Liver (tissue), 3 donors: ENCODE measurements at regions not wholly inside any gene's neighbourhood (a gene's known extent, or its start where the extent isn't known, plus 50 kb on each side); places are given as distances from the start of the nearest gene placed in this dataset.

Source experiments
- CTCF ChIP-seq: fragments of 150-350 bp; IDR thresholded peaks from 2 replicates; pipeline ENCODE4 v1.5.1; 2017; ENCODE audit warnings: improper control_type of control experiment, low read depth, low read length; ENCODE audit not compliant: missing input control
- EGR1 ChIP-seq, 2 donors: IDR thresholded peaks; 2 replicates each; pipeline ENCODE4 v1.6.1; 2016 to 2018; ENCODE audit warnings: antibody characterized with exemption in 2 of 2, low read depth in 2 of 2
- FOXA1 ChIP-seq: IDR thresholded peaks from 2 replicates; pipeline ENCODE4 v1.6.1; 2016; ENCODE audit warnings: antibody characterized with exemption
- FOXA2 ChIP-seq: IDR thresholded peaks from 2 replicates; pipeline ENCODE4 v1.6.1; 2016; ENCODE audit warnings: antibody characterized with exemption
- HNF4A ChIP-seq, 2 donors: conservative IDR thresholded peaks; 2 replicates each; pipeline ENCODE4 v1.6.1; 2016; ENCODE audit warnings: antibody characterized with exemption in 2 of 2, mild to moderate bottlenecking in 2 of 2
- RAD21 ChIP-seq, 2 donors: IDR thresholded peaks; 2 replicates each; pipeline ENCODE4 v1.6.1; 2016; ENCODE audit warnings: antibody characterized with exemption in 2 of 2, mild to moderate bottlenecking in 2 of 2
- RXRA ChIP-seq, 2 donors: IDR thresholded peaks; 2 replicates each; pipeline ENCODE4 v1.6.1; 2017 to 2018; ENCODE audit warnings: antibody characterized with exemption in 2 of 2, mild to moderate bottlenecking in 1 of 2
- TAF1 ChIP-seq: conservative IDR thresholded peaks from 2 replicates; pipeline ENCODE4 v1.6.1; 2016; ENCODE audit warnings: antibody characterized with exemption, mild to moderate bottlenecking
- YY1 ChIP-seq: IDR thresholded peaks from 2 replicates; pipeline ENCODE4 v1.6.1; 2016; ENCODE audit warnings: antibody characterized with exemption, mild to moderate bottlenecking
- donor health status: healthy.
- donor health status: healthy.

- TF ChIP-seq CTCF (no peak), TAF1 (no peak), YY1 (no peak), EGR1 (IDR thresholded peaks at IDR 0.05; ENCODE audit: low read depth in 2 of 2) (no peak), FOXA1 (no peak), HNF4A (conservative IDR thresholded peaks at IDR 0.05) (no peak), RAD21 (IDR thresholded peaks at IDR 0.05) (no peak), RXRA (IDR thresholded peaks at IDR 0.05) (no peak), FOXA2 (no peak)
Observed at GRCh38 chr11:128234143-128234542, 353.2 kb downstream of the ETS1 start.
